A549 (cell line): ENCODE measurements at regions not wholly inside any gene's neighbourhood (a gene's known extent, or its start where the extent isn't known, plus 50 kb on each side); places are given as distances from the start of the nearest gene placed in this dataset.

Source experiments
- FOSL2 ChIP-seq, 2 experiments: fragments of 450-650 bp in 1 of 2; fragments of >200 bp in 1 of 2; sonication (Bioruptor Twin) in 1 of 2; formaldehyde crosslinking; IDR thresholded peaks; 2 replicates each; pipeline versions ENCODE4 v1.5.0 to v1.6.1; 2016 to 2020; ENCODE audit warnings: mild to moderate bottlenecking in 1 of 2, moderate library complexity in 1 of 2
- PBX3 ChIP-seq: IDR thresholded peaks from 2 replicates; pipeline ENCODE4 v1.6.1; 2012

GRCh38 chr3:124156866-124157712, 165.2 kb upstream of the ROPN1 start:
- no peak for TF ChIP-seq FOSL2 (IDR thresholded peaks at IDR 0.05)
- no peak for TF ChIP-seq FOSL2 (CRISPR knock-in tag; IDR thresholded peaks at IDR 0.05)
- no peak for TF ChIP-seq PBX3
